H1 (cell line): ENCODE measurements at regions not wholly inside any gene's neighbourhood (a gene's known extent, or its start where the extent isn't known, plus 50 kb on each side); places are given as distances from the start of the nearest gene placed in this dataset.

Source experiments
- CTCF ChIA-PET: fragments of 300-600 bp; sonication (Branson Sonifier 250); formaldehyde crosslinking; loops from one replicate; lab custom pipeline; 2021; ENCODE audit not compliant: partially characterized antibody; lab: Charles Lee
- POLR2A ChIA-PET: fragments of 300-600 bp; sonication (Branson Sonifier 250); formaldehyde crosslinking; loops from one replicate; lab custom pipeline; 2021; ENCODE audit warnings: inconsistent platforms; ENCODE audit not compliant: partially characterized antibody; lab: Charles Lee
- DNase-seq, 2 experiments: peaks; one replicate each; pipeline versions ENCODE4 v3.0.0 to v3.0.0-alpha.2; 2010 to 2022; ENCODE audit warnings: low spot score in 2 of 2, low read depth in 1 of 2, mixed read lengths in 1 of 2
- FAIRE-seq: peaks from 2 replicates; lab custom pipeline; 2011; peaks lifted over from hg19 to GRCh38; lab: Jason Lieb, UNC
- H2AFZ ChIP-seq: 2 replicates; pipeline ENCODE4 v1.8.1; 2012; ENCODE audit warnings: low read length, inconsistent platforms
- H2AK5ac ChIP-seq: 2 replicates; pipeline ENCODE4 v1.6.1; 2013; ENCODE audit warnings: low read depth, low read length
- H2BK120ac ChIP-seq: replicated peaks from 2 replicates; pipeline ENCODE3; 2013; ENCODE audit warnings: low read depth, low read length, inconsistent platforms
- H2BK12ac ChIP-seq: 2 replicates; pipeline ENCODE4 v1.6.1; 2013; ENCODE audit warnings: low read depth, low read length
- H2BK15ac ChIP-seq: 2 replicates; pipeline ENCODE4 v1.6.1; 2013; ENCODE audit warnings: low read length
- H2BK20ac ChIP-seq: 2 replicates; pipeline ENCODE4 v1.6.1; 2013; ENCODE audit warnings: low read length
- H2BK5ac ChIP-seq: 2 replicates; pipeline ENCODE4 v1.6.1; 2013; ENCODE audit warnings: low read depth, low read length
- H3K14ac ChIP-seq: 2 replicates; pipeline ENCODE4 v1.6.1; 2013; ENCODE audit warnings: inconsistent platforms; ENCODE audit not compliant: insufficient read length
- H3K18ac ChIP-seq: 2 replicates; pipeline ENCODE4 v1.6.1; 2013; ENCODE audit warnings: low read length; ENCODE audit errors: extremely low read depth
- H3K23ac ChIP-seq: 2 replicates; pipeline ENCODE4 v1.6.1; 2013; ENCODE audit warnings: inconsistent platforms; ENCODE audit not compliant: insufficient read length
- H3K23me2 ChIP-seq: 2 replicates; pipeline ENCODE4 v1.6.1; 2013; ENCODE audit warnings: low read depth, low read length
- H3K27ac ChIP-seq: 2 replicates; pipeline ENCODE4 v1.6.1; 2011; ENCODE audit warnings: low read depth, low read length, inconsistent platforms
- H3K27me3 ChIP-seq, 4 experiments: replicated peaks in 1 of 4; 1 replicate in 1 of 4; 2 replicates in 3 of 4; pipeline versions ENCODE4 v1.6.1 to v1.8.1; 2011 to 2013; ENCODE audit warnings: low read length in 3 of 4, mild to moderate bottlenecking in 3 of 4, inconsistent platforms in 2 of 4, mixed read lengths in 2 of 4, moderate library complexity in 1 of 4; ENCODE audit not compliant: control insufficient read depth in 3 of 4, insufficient read depth in 3 of 4; ENCODE audit errors: extremely low read depth in 1 of 4
- H3K36me3 ChIP-seq, 4 experiments: 2 replicates each; pipeline versions ENCODE4 v1.6.1 to v1.8.1; 2011 to 2013; ENCODE audit warnings: mild to moderate bottlenecking in 4 of 4, low read length in 3 of 4, moderate library complexity in 2 of 4, control low read depth in 1 of 4, inconsistent platforms in 1 of 4; ENCODE audit not compliant: insufficient read depth in 4 of 4, control insufficient read depth in 2 of 4
- H3K4ac ChIP-seq: replicated peaks from 2 replicates; pipeline ENCODE3; 2013; ENCODE audit warnings: low read length, low read depth, mixed read lengths, inconsistent platforms; ENCODE audit not compliant: insufficient read length
- H3K4me1 ChIP-seq, 4 experiments: replicated peaks in 1 of 4; 1 replicate in 1 of 4; 2 replicates in 3 of 4; pipeline versions ENCODE4 v1.6.1 to v1.8.1; 2011 to 2013; ENCODE audit warnings: low read length in 3 of 4, inconsistent platforms in 2 of 4, mixed read lengths in 1 of 4; ENCODE audit not compliant: insufficient read depth in 4 of 4, control insufficient read depth in 3 of 4
- H3K4me2 ChIP-seq, 2 experiments: 2 replicates each; pipeline versions ENCODE4 v1.6.1 to v1.8.1; 2011 to 2013; ENCODE audit warnings: low read depth in 2 of 2, low read length in 2 of 2, control low read depth in 1 of 2, inconsistent platforms in 1 of 2, mild to moderate bottlenecking in 1 of 2; ENCODE audit not compliant: insufficient read depth in 1 of 2
- H3K4me3 ChIP-seq, 4 experiments: fragments of 200-600, 300-600 bp in 1 of 4; sonication (generic), shearing (Covaris generic), sonication (Bioruptor Twin) in 1 of 4; 2 replicates each; pipeline versions ENCODE4 v1.5.1 to v1.8.1; 2011 to 2016; ENCODE audit warnings: low read length in 4 of 4, low read depth in 3 of 4, control low read depth in 2 of 4, inconsistent platforms in 2 of 4, mild to moderate bottlenecking in 2 of 4, mixed read lengths in 1 of 4, moderate library complexity in 1 of 4; ENCODE audit not compliant: insufficient read depth in 2 of 4; ENCODE audit errors: extremely low read depth in 1 of 4
- H3K56ac ChIP-seq: replicated peaks from 2 replicates; pipeline ENCODE3; 2013; ENCODE audit warnings: low read depth, mild to moderate bottlenecking, mixed read lengths, low read length, inconsistent platforms; ENCODE audit not compliant: insufficient read length
- H3K79me1 ChIP-seq: 2 replicates; pipeline ENCODE4 v1.6.1; 2013; ENCODE audit warnings: low read depth, low read length, control low read depth
- H3K79me2 ChIP-seq, 2 experiments: 2 replicates each; pipeline versions ENCODE4 v1.6.1 to v1.8.1; 2012 to 2013; ENCODE audit warnings: low read length in 2 of 2, mild to moderate bottlenecking in 2 of 2, inconsistent platforms in 1 of 2; ENCODE audit not compliant: insufficient read depth in 2 of 2, control insufficient read depth in 1 of 2
- H3K9ac ChIP-seq, 4 experiments: replicated peaks in 1 of 4; 1 replicate in 1 of 4; 2 replicates in 3 of 4; pipeline versions ENCODE4 v1.6.1 to v1.8.1; 2011 to 2013; ENCODE audit warnings: low read depth in 3 of 4, low read length in 3 of 4, control low read depth in 2 of 4, mild to moderate bottlenecking in 2 of 4, moderate library complexity in 2 of 4, inconsistent platforms in 1 of 4; ENCODE audit errors: extremely low read depth in 1 of 4
- H3K9me3 ChIP-seq, 2 experiments: 2 replicates each; pipeline versions ENCODE4 v1.6.1 to v1.8.1; 2012 to 2013; ENCODE audit warnings: mild to moderate bottlenecking in 2 of 2, moderate library complexity in 2 of 2, control low read depth in 1 of 2, inconsistent platforms in 1 of 2, low read depth in 1 of 2, low read length in 1 of 2, mixed read lengths in 1 of 2; ENCODE audit not compliant: insufficient read depth in 2 of 2
- H4K20me1 ChIP-seq, 2 experiments: replicated peaks in 1 of 2; 2 replicates each; pipeline versions ENCODE3 to v1.8.1; 2011 to 2013; ENCODE audit warnings: inconsistent platforms in 2 of 2, low read length in 2 of 2, mild to moderate bottlenecking in 1 of 2; ENCODE audit not compliant: insufficient read depth in 2 of 2, control insufficient read depth in 1 of 2
- H4K5ac ChIP-seq: 2 replicates; pipeline ENCODE4 v1.6.1; 2013; ENCODE audit warnings: low read length, low read depth, mixed read lengths, inconsistent platforms; ENCODE audit not compliant: insufficient read length
- H4K8ac ChIP-seq: 2 replicates; pipeline ENCODE4 v1.8.0; 2013; ENCODE audit warnings: mild to moderate bottlenecking, moderate library complexity, low read length, inconsistent platforms; ENCODE audit not compliant: insufficient read depth; ENCODE audit errors: extremely low read depth
- H4K91ac ChIP-seq: replicated peaks from 2 replicates; pipeline ENCODE3; 2013; ENCODE audit warnings: low read length, mixed read lengths, inconsistent platforms; ENCODE audit not compliant: insufficient read length
- SRF ChIP-seq: IDR thresholded peaks from 2 replicates; pipeline ENCODE4 v1.6.1; 2011; ENCODE audit warnings: mild to moderate bottlenecking, low read depth, low read length, moderate library complexity
- WGBS, 2 experiments: shearing (Covaris generic) in 1 of 2; methylation state at CpG; one replicate each; pipeline versions ENCODE4 v1.1.6 to v1.1.7; 2013 to 2015; ENCODE audit warnings: low lambda C conversion rate in 2 of 2, mixed read lengths in 2 of 2, inconsistent platforms in 1 of 2, low coverage in 1 of 2, missing lambda C conversion rate in 1 of 2; ENCODE audit not compliant: insufficient replicate concordance in 2 of 2, insufficient coverage in 1 of 2, insufficient read length in 1 of 2; ENCODE audit errors: extremely low coverage in 1 of 2, missing lambda C conversion rate in 1 of 2; 5-methylcytosine and 5-hydroxymethylcytosine counted together

DNA sequence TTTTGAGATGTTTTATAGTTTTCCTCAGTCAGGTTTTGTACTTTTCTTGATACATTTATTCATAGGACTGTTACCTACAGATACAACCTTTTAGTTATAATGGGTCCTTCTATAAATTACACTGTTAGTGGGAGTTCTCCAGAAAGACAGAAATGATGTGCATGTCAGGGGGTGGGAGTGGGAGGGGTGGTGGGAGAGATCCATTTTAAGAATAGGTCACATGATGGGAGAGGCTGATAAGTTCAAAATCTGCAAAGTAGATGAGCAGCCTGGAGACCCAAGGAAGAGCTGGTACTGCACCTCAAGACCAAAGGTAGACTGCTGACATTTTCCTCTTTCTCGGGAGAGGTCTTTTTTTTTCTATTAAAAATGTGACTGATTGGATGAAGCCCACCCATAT is 408.0 kb upstream of the GJE1 start:
- no peak overlapping the region for H3K4me2 ChIP-seq
- peaks cover 0 to 4% (median 0%) of the 10 kb centered on the region in 4 experiments; a peak in 2 of 7 replicates for H3K4me1 ChIP-seq
- H4K8ac ChIP-seq: no peak overlapping the region
- no peaks in the 10 kb centered on the region for H3K27me3 ChIP-seq
- no peak overlapping the region for H3K27ac ChIP-seq
- no peaks in the 10 kb centered on the region for H4K20me1 ChIP-seq
- H3K79me2 ChIP-seq: no peaks in the 10 kb centered on the region
- ChIA-PET POLR2A (no interaction called here), CTCF (interaction anchor here (0.6 kb wide), 1 partner anchor 20 kb away, joined by 3 read pairs; no protein-coding TSS in a partner anchor)
- no peak overlapping the region for H3K56ac ChIP-seq
- no peak overlapping the region for H3K23ac ChIP-seq
- DNase-seq (no peak), FAIRE-seq (no peak)
- no peaks in the 10 kb centered on the region for H3K9me3 ChIP-seq
- H4K5ac ChIP-seq: no peak overlapping the region
- H3K9ac ChIP-seq: no peak overlapping the region
- no peak overlapping the region for H2BK120ac ChIP-seq
- H3K36me3 ChIP-seq: no peaks in the 10 kb centered on the region
- H2BK12ac ChIP-seq: no peak overlapping the region
- H2BK15ac ChIP-seq: no peak overlapping the region
- no peak overlapping the region for H2BK5ac ChIP-seq
- H3K4me3 ChIP-seq: no peak overlapping the region
- no peak overlapping the region for H2AK5ac ChIP-seq
- no peak overlapping the region for H3K18ac ChIP-seq
- no peak overlapping the region for H4K91ac ChIP-seq
- H3K23me2 ChIP-seq: no peaks in the 10 kb centered on the region
- H2BK20ac ChIP-seq: no peak overlapping the region
- no peaks in the 10 kb centered on the region for H3K79me1 ChIP-seq
- H2AFZ ChIP-seq: no peak overlapping the region
- no peak overlapping the region for H3K4ac ChIP-seq
- WGBS, 2 experiments: 67% methylated on average over 1 of the region's 1 CpG; no CpG with 5 or more reads in 1 of the 2 experiments
- no peak overlapping the region for H3K14ac ChIP-seq
- TF ChIP-seq SRF: no peak
